ENCODE measurements at regions not wholly inside any gene's neighbourhood (a gene's known extent, or its start where the extent isn't known, plus 50 kb on each side); places are given as distances from the start of the nearest gene placed in this dataset.

DNA sequence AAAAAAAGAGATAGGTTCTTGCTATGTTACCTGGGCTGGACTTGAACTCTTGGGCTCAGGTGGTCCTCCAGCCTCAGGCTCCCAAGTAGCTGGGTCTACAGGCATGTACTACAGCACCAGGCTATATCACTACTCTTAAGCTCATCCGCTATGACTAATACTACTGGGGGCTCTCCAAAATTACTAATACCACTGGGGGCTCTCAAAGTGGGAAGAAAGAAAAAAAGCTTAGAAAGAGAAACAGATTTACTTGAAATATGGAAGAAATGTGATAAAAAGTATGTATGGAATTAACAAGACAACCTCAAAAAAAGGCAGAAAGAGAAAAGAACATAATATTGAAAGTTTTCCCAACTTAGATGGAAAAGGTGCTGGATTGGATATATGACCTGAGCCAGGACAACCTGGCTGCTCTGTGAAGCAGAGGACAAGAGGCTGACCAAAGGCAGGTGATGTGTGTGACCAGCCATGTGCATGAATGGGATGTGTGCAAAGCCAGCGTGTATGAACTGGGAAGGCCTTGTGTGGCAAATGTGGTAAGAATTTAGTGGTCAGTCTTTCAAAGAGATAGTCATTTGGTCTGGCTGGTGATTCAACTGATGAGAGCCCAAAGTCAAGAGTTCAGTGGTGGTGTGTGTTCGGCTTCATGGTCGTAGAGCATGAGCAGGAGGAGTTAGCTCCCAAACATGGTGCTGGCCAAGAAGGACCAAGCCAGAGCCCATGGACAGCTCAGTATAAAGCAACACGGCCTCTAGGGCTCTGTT, 232.4 kb upstream of the KLF14 start:
- H3K4me1 ChIP-seq (ENCODE audit: control insufficient read depth in 2 of 2, insufficient read depth in 2 of 2, low read length in 2 of 2): peaks cover 0 to 10% of the 10 kb centered on the region in 2 donors

DNA sequence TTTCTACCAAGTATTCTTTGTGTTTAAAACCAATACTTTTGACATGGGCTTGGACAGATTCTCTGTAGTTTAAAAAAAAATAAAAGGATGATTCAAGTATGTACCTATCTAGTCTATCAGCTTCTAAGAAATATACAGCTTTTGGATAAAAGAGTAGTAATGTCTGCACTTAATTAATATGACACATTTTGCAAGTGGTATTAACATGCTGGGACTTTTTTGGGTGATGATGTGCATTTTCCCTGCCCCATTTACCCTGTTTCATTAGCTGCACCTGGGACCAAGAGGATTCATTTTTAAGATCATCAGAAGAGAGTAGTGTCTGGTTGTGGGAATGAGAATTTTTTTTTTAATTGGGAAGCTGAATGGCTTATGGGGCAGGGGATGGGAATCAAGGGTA, 236.2 kb upstream of the KLF14 start:
- Histone ChIP-seq H3K36me3 (ENCODE audit: control insufficient read depth in 2 of 2, insufficient read depth in 2 of 2, low read length in 1 of 2) (no peaks in the 10 kb centered on the region), H3K4me3 (ENCODE audit: low read length in 2 of 2) (no peak overlapping the region), H3K27me3 (ENCODE audit: control insufficient read depth in 2 of 2, insufficient read depth in 1 of 2, low read length in 1 of 2) (no peaks in the 10 kb centered on the region), H3K27ac (ENCODE audit: low read depth in 1 of 2, low read length in 1 of 2) (no peak overlapping the region), H3K9me3 (ENCODE audit: control insufficient read depth in 2 of 2, insufficient read depth in 1 of 2, low read length in 1 of 2) (peaks cover 0 to 6% of the 10 kb centered on the region in 2 donors), H3K4me1 (ENCODE audit: control insufficient read depth in 2 of 2, insufficient read depth in 2 of 2, low read length in 2 of 2) (no peaks in the 10 kb centered on the region)
- DNase-seq (ENCODE audit: low read depth in 6 of 9, low spot score in 9 of 9): no peak

More for the DNA sequence above, 232.4 kb upstream of the KLF14 start:
- H3K27ac ChIP-seq (ENCODE audit: low read depth in 1 of 2, low read length in 1 of 2): no peak overlapping the region
- H3K4me3 ChIP-seq (ENCODE audit: low read length in 2 of 2): no peak overlapping the region
- H3K9me3 ChIP-seq (ENCODE audit: control insufficient read depth in 2 of 2, insufficient read depth in 1 of 2, low read length in 1 of 2): no peaks in the 10 kb centered on the region
- WGBS: 98% methylated on average over 5 of the region's 5 CpGs
- H3K27me3 ChIP-seq (ENCODE audit: control insufficient read depth in 2 of 2, insufficient read depth in 1 of 2, low read length in 1 of 2): no peaks in the 10 kb centered on the region
- DNase-seq (ENCODE audit: low read depth in 6 of 9, low spot score in 9 of 9): no peak
- H3K36me3 ChIP-seq (ENCODE audit: control insufficient read depth in 2 of 2, insufficient read depth in 2 of 2, low read length in 1 of 2): no peaks in the 10 kb centered on the region

DNA sequence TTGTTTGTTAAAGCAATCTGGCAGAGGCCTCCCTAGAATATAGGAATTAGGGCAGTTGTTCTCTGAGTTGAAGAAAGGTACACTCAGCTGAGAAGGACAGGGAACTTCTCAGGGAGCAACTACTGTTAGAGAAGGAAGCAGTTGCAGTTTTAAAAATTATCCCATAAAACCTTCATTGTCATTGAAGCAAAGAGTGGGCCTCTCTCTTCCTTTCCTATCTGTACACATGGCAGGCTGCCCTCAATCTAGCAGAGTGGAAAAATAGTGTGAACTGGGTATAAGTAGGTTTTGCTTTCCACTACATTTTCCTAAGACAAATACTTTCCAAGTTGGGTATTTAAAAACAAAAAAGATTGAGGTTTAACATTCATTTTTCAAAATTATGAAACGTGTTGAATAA, 236.7 kb upstream of the KLF14 start:
- DNase-seq (ENCODE audit: low read depth in 6 of 9, low spot score in 9 of 9): no peak
- Histone ChIP-seq H3K9me3 (ENCODE audit: control insufficient read depth in 2 of 2, insufficient read depth in 1 of 2, low read length in 1 of 2) (peaks cover 0 to 6% of the 10 kb centered on the region in 2 donors), H3K4me1 (ENCODE audit: control insufficient read depth in 2 of 2, insufficient read depth in 2 of 2, low read length in 2 of 2) (no peaks in the 10 kb centered on the region), H3K4me3 (ENCODE audit: low read length in 2 of 2) (no peak overlapping the region), H3K36me3 (ENCODE audit: control insufficient read depth in 2 of 2, insufficient read depth in 2 of 2, low read length in 1 of 2) (no peaks in the 10 kb centered on the region), H3K27ac (ENCODE audit: low read depth in 1 of 2, low read length in 1 of 2) (no peak overlapping the region), H3K27me3 (ENCODE audit: control insufficient read depth in 2 of 2, insufficient read depth in 1 of 2, low read length in 1 of 2) (no peaks in the 10 kb centered on the region)
- WGBS: 77% methylated on average over 1 of the region's 1 CpG

DNA sequence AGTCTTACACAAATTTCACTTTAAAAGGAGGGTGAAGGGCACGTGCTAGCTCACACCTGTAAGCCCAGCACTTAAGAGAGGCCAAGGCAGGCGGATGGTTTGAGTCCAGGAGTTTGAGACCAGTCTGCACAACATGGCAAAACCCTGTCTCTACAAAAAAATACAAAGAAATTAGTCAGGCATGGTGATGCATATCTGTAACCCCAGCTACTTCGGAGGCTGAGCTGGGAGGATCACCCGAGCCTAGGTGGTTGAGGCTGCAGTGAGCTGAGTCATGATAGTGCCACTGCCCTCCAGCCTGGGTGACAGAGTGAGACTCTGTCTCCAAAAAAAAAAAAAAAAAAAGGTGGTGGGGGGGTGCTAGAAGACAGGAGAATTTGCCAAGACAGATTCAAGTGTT, 237.3 kb upstream of the KLF14 start:
- peaks cover 0 to 6% of the 10 kb centered on the region in 2 donors for H3K9me3 ChIP-seq (ENCODE audit: control insufficient read depth in 2 of 2, insufficient read depth in 1 of 2, low read length in 1 of 2)
- H3K4me1 ChIP-seq (ENCODE audit: control insufficient read depth in 2 of 2, insufficient read depth in 2 of 2, low read length in 2 of 2): no peaks in the 10 kb centered on the region
- no peak overlapping the region for H3K27ac ChIP-seq (ENCODE audit: low read depth in 1 of 2, low read length in 1 of 2)
- DNase-seq (ENCODE audit: low read depth in 6 of 9, low spot score in 9 of 9): no peak
- no peaks in the 10 kb centered on the region for H3K36me3 ChIP-seq (ENCODE audit: control insufficient read depth in 2 of 2, insufficient read depth in 2 of 2, low read length in 1 of 2)
- no peaks in the 10 kb centered on the region for H3K27me3 ChIP-seq (ENCODE audit: control insufficient read depth in 2 of 2, insufficient read depth in 1 of 2, low read length in 1 of 2)
- no peak overlapping the region for H3K4me3 ChIP-seq (ENCODE audit: low read length in 2 of 2)
- WGBS: 97% methylated on average over 4 of the region's 4 CpGs

DNA sequence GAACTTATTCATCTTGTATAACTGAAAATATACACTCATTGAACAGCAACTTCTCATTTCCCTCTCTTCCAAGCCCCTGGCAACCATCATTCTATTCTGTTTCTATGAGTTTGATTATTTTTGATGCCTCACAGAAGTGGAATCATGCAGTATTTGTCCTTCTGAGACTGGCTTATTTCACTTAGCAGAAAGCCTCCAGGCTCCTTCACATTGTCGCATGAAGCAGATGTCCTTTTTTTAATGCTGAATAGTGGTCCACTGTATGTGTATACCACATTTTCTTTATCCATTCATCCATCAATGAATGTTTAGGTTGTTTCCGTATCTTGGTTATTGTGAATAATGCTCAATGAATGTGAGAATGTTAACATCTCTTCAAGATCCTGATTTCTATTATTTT, 238.2 kb upstream of the KLF14 start:
- no peak for DNase-seq (ENCODE audit: low read depth in 6 of 9, low spot score in 9 of 9)
- H3K36me3 ChIP-seq (ENCODE audit: control insufficient read depth in 2 of 2, insufficient read depth in 2 of 2, low read length in 1 of 2): no peaks in the 10 kb centered on the region
- 99% methylated on average over 2 of the region's 2 CpGs for WGBS
- peaks cover 0 to 6% of the 10 kb centered on the region in 2 donors for H3K9me3 ChIP-seq (ENCODE audit: control insufficient read depth in 2 of 2, insufficient read depth in 1 of 2, low read length in 1 of 2)
- no peaks in the 10 kb centered on the region for H3K27me3 ChIP-seq (ENCODE audit: control insufficient read depth in 2 of 2, insufficient read depth in 1 of 2, low read length in 1 of 2)
- H3K4me1 ChIP-seq (ENCODE audit: control insufficient read depth in 2 of 2, insufficient read depth in 2 of 2, low read length in 2 of 2): no peaks in the 10 kb centered on the region
- no peak overlapping the region for H3K27ac ChIP-seq (ENCODE audit: low read depth in 1 of 2, low read length in 1 of 2)
- no peak overlapping the region for H3K4me3 ChIP-seq (ENCODE audit: low read length in 2 of 2)

DNA sequence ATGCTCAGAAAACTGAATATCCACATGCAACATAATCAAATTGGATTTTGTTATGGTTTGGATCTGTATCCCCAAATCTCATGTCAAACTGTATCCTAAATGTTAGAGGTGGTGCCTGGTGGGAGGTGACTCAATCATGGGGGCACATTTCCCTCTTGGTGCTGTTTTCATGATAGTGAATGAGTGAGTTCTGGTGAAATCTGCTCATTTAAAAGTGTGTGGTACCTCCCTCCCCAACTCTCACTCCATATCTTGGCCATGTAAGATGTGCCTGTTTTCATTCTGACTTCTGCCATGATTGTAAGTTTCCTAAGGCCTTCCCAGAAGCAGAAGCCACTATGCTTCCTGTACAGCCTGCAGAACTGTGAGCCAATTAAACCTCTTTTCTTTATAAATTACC, 239.6 kb upstream of the KLF14 start:
- Histone ChIP-seq H3K4me3 (ENCODE audit: low read length in 2 of 2) (no peak overlapping the region), H3K27me3 (ENCODE audit: control insufficient read depth in 2 of 2, insufficient read depth in 1 of 2, low read length in 1 of 2) (no peaks in the 10 kb centered on the region), H3K27ac (ENCODE audit: low read depth in 1 of 2, low read length in 1 of 2) (no peak overlapping the region), H3K4me1 (ENCODE audit: control insufficient read depth in 2 of 2, insufficient read depth in 2 of 2, low read length in 2 of 2) (no peaks in the 10 kb centered on the region), H3K36me3 (ENCODE audit: control insufficient read depth in 2 of 2, insufficient read depth in 2 of 2, low read length in 1 of 2) (no peaks in the 10 kb centered on the region), H3K9me3 (ENCODE audit: control insufficient read depth in 2 of 2, insufficient read depth in 1 of 2, low read length in 1 of 2) (peaks cover 0 to 6% of the 10 kb centered on the region in 2 donors)
- no peak for DNase-seq (ENCODE audit: low read depth in 6 of 9, low spot score in 9 of 9)

DNA sequence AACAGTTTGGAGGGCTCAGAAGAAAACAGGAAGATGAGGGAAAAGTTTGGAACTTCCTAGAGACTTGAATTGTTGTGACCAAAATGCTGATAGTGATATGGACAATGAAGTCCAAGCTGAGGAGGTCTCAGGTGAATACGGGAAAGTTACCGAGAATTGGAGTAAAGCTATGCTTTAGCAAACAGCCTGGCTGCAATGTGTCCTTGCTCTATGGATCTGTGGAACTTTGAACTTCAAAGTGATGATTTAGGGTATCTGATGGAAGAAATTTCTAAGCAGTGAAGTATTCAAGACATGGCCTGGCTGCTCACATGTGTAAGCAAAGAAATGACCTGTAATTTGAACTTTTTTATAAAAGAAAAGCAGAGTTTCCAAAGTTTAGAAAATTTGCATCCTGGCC, 240.2 kb upstream of the KLF14 start:
- Histone ChIP-seq H3K36me3 (ENCODE audit: control insufficient read depth in 2 of 2, insufficient read depth in 2 of 2, low read length in 1 of 2) (no peaks in the 10 kb centered on the region), H3K27me3 (ENCODE audit: control insufficient read depth in 2 of 2, insufficient read depth in 1 of 2, low read length in 1 of 2) (no peaks in the 10 kb centered on the region), H3K4me3 (ENCODE audit: low read length in 2 of 2) (no peak overlapping the region), H3K9me3 (ENCODE audit: control insufficient read depth in 2 of 2, insufficient read depth in 1 of 2, low read length in 1 of 2) (peaks cover 0 to 6% of the 10 kb centered on the region in 2 donors), H3K27ac (ENCODE audit: low read depth in 1 of 2, low read length in 1 of 2) (no peak overlapping the region), H3K4me1 (ENCODE audit: control insufficient read depth in 2 of 2, insufficient read depth in 2 of 2, low read length in 2 of 2) (no peaks in the 10 kb centered on the region)
- WGBS: over 99% methylated on average over 2 of the region's 2 CpGs
- DNase-seq (ENCODE audit: low read depth in 6 of 9, low spot score in 9 of 9): no peak

DNA sequence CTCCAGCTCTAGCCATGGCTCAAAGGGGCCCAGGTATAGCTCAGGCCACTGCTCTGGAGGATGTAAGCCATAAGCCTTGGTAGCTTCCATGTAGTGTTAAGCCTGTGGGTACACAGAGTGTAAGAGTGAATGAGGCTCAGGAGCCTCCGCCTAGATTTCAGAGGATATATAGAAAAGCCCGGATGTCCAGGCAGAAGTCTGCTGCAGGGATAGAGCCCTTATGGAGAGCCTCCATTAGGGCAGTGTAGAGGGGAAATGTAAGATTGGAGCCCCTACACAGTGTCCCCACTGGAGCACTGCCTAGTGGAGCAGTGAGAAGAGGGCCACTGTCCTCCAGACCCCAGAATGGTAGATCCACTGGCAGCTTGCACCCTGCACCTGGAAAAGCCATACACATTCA, 240.8 kb upstream of the KLF14 start:
- WGBS: 97% methylated on average over 2 of the region's 2 CpGs
- no peaks in the 10 kb centered on the region for H3K27me3 ChIP-seq (ENCODE audit: control insufficient read depth in 2 of 2, insufficient read depth in 1 of 2, low read length in 1 of 2)
- H3K4me1 ChIP-seq (ENCODE audit: control insufficient read depth in 2 of 2, insufficient read depth in 2 of 2, low read length in 2 of 2): no peaks in the 10 kb centered on the region
- no peaks in the 10 kb centered on the region for H3K36me3 ChIP-seq (ENCODE audit: control insufficient read depth in 2 of 2, insufficient read depth in 2 of 2, low read length in 1 of 2)
- no peak overlapping the region for H3K27ac ChIP-seq (ENCODE audit: low read depth in 1 of 2, low read length in 1 of 2)
- DNase-seq (ENCODE audit: low read depth in 6 of 9, low spot score in 9 of 9): no peak
- peaks cover 0 to 6% of the 10 kb centered on the region in 2 donors for H3K9me3 ChIP-seq (ENCODE audit: control insufficient read depth in 2 of 2, insufficient read depth in 1 of 2, low read length in 1 of 2)
- no peak overlapping the region for H3K4me3 ChIP-seq (ENCODE audit: low read length in 2 of 2)

DNA sequence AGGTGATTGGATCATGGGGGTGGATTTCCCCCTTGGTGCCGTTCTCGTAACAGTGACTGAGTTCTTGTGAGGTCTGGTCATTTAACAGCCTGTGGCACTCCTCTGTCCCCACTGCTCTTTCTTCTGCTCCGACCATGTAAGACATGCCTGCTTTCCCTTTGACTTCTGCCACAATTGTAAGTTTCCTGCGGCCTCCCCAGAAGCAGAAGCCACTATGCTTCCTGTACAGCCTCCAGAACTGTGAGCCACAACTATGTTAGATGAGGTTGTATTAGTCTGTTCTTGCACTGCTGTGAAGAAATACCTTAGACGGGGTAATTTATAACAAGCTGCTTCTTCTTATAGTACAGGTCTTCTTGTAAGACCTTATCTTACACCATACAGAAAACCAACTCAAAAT, 241.7 kb upstream of the KLF14 start:
- H3K27me3 ChIP-seq (ENCODE audit: control insufficient read depth in 2 of 2, insufficient read depth in 1 of 2, low read length in 1 of 2): no peaks in the 10 kb centered on the region
- H3K27ac ChIP-seq (ENCODE audit: low read depth in 1 of 2, low read length in 1 of 2): no peak overlapping the region
- no peaks in the 10 kb centered on the region for H3K4me1 ChIP-seq (ENCODE audit: control insufficient read depth in 2 of 2, insufficient read depth in 2 of 2, low read length in 2 of 2)
- H3K4me3 ChIP-seq (ENCODE audit: low read length in 2 of 2): no peak overlapping the region
- peaks cover 0 to 6% of the 10 kb centered on the region in 2 donors for H3K9me3 ChIP-seq (ENCODE audit: control insufficient read depth in 2 of 2, insufficient read depth in 1 of 2, low read length in 1 of 2)
- no peaks in the 10 kb centered on the region for H3K36me3 ChIP-seq (ENCODE audit: control insufficient read depth in 2 of 2, insufficient read depth in 2 of 2, low read length in 1 of 2)
- DNase-seq (ENCODE audit: low read depth in 6 of 9, low spot score in 9 of 9): no peak
- 98% methylated on average over 5 of the region's 5 CpGs for WGBS
